Activated T-cell treated with anti-CD3 and anti-CD28 coated beads, Interleukin-2, amount 50 U/mL, for 72 hours (primary cell): ENCODE measurements at regions not wholly inside any gene's neighbourhood (a gene's known extent, or its start where the extent isn't known, plus 50 kb on each side); places are given as distances from the start of the nearest gene placed in this dataset.

Source experiments
- ATAC-seq, 2 donors: fragments of 150-1000 bp; cut with Tn5 transposase; replicated peaks in 1 of 2; 2 replicates each; pipeline ENCODE4 v1.10.0; 2021; ENCODE audit warnings: moderate library complexity in 2 of 2, mild to moderate bottlenecking in 1 of 2
- DNase-seq, 2 donors: peaks; one replicate each; pipeline ENCODE4 v3.0.0; 2021 to 2022; ENCODE audit warnings: mixed read lengths in 1 of 2
- H3K27ac Mint-ChIP-seq: one replicate; pipeline ENCODE4 v1.8.0; 2022; ENCODE audit warnings: mild to moderate bottlenecking, moderate library complexity, mixed read lengths
- H3K27me3 Mint-ChIP-seq: one replicate; pipeline ENCODE4 v1.8.0; 2022; ENCODE audit warnings: low read depth, mixed read lengths
- H3K36me3 Mint-ChIP-seq, 2 donors: one replicate each; pipeline ENCODE4 v1.8.0; 2022; ENCODE audit warnings: mixed read lengths in 2 of 2, mild to moderate bottlenecking in 1 of 2; ENCODE audit not compliant: insufficient read depth in 2 of 2
- H3K4me1 Mint-ChIP-seq: one replicate; pipeline ENCODE4 v1.8.0; 2022; ENCODE audit warnings: low read depth, mixed read lengths
- H3K4me3 Mint-ChIP-seq, 2 donors: one replicate each; pipeline ENCODE4 v1.8.0; 2022; ENCODE audit warnings: mild to moderate bottlenecking in 2 of 2, mixed read lengths in 2 of 2, moderate library complexity in 2 of 2
- H3K9me3 Mint-ChIP-seq, 2 donors: one replicate each; pipeline ENCODE4 v1.8.0; 2022; ENCODE audit warnings: mixed read lengths in 2 of 2

GRCh38 chr2:121028577-121028976, 256.4 kb downstream of the TFCP2L1 start:
- peaks cover 2% of the 10 kb centered on the region in 2 donors for H3K9me3 Mint-ChIP-seq
- H3K36me3 Mint-ChIP-seq = no peaks in the 10 kb centered on the region
- H3K4me1 Mint-ChIP-seq = no peaks in the 10 kb centered on the region
- H3K27ac Mint-ChIP-seq = no peak overlapping the region
- H3K4me3 Mint-ChIP-seq = no peak overlapping the region
- no peak for ATAC-seq
- no peak for DNase-seq
- no peaks in the 10 kb centered on the region for H3K27me3 Mint-ChIP-seq

- Mint-ChIP-seq H3K4me1 (no peaks in the 10 kb centered on the region), H3K36me3 (no peaks in the 10 kb centered on the region), H3K27ac (no peak overlapping the region), H3K4me3 (no peak overlapping the region), H3K9me3 (no peaks in the 10 kb centered on the region), H3K27me3 (no peaks in the 10 kb centered on the region)
- DNase-seq (no peak), ATAC-seq (no peak)
Measured at GRCh38 chr2:121030523-121030922, 254.5 kb downstream of the TFCP2L1 start.

GRCh38 chr2:121031568-121032340, 253.2 kb downstream of the TFCP2L1 start:
- Mint-ChIP-seq H3K27me3 (no peaks in the 10 kb centered on the region), H3K36me3 (no peaks in the 10 kb centered on the region), H3K9me3 (no peaks in the 10 kb centered on the region), H3K4me1 (no peaks in the 10 kb centered on the region), H3K27ac (no peak overlapping the region), H3K4me3 (no peak overlapping the region)
- DNase-seq = no peak
- ATAC-seq = no peak

- H3K27ac Mint-ChIP-seq = no peak overlapping the region
- H3K4me1 Mint-ChIP-seq = no peaks in the 10 kb centered on the region
- no peaks in the 10 kb centered on the region for H3K36me3 Mint-ChIP-seq
- H3K4me3 Mint-ChIP-seq = no peak overlapping the region
- DNase-seq (no peak), ATAC-seq (no peak)
- peaks cover 9% of the 10 kb centered on the region for H3K27me3 Mint-ChIP-seq
- H3K9me3 Mint-ChIP-seq = no peaks in the 10 kb centered on the region
Measured at GRCh38 chr2:121033461-121033996, 251.5 kb downstream of the TFCP2L1 start.

- Mint-ChIP-seq H3K4me1 (no peaks in the 10 kb centered on the region), H3K9me3 (no peaks in the 10 kb centered on the region), H3K36me3 (no peaks in the 10 kb centered on the region), H3K27me3 (peaks cover 9% of the 10 kb centered on the region), H3K27ac (no peak overlapping the region), H3K4me3 (no peak overlapping the region)
- ATAC-seq (no peak), DNase-seq (no peak)
Measured at GRCh38 chr2:121034551-121034950, 250.5 kb downstream of the TFCP2L1 start.

GRCh38 chr2:121036226-121036692, 248.7 kb downstream of the TFCP2L1 start:
- H3K27ac Mint-ChIP-seq = no peak overlapping the region
- H3K27me3 Mint-ChIP-seq = peaks cover 12% of the 10 kb centered on the region
- no peaks in the 10 kb centered on the region for H3K9me3 Mint-ChIP-seq
- no peak for ATAC-seq
- H3K36me3 Mint-ChIP-seq = no peaks in the 10 kb centered on the region
- DNase-seq = no peak
- H3K4me3 Mint-ChIP-seq = no peak overlapping the region
- H3K4me1 Mint-ChIP-seq = no peaks in the 10 kb centered on the region

GRCh38 chr2:121037480-121037879, 247.5 kb downstream of the TFCP2L1 start:
- no peaks in the 10 kb centered on the region for H3K36me3 Mint-ChIP-seq
- H3K27ac Mint-ChIP-seq = no peak overlapping the region
- no peak for ATAC-seq
- H3K27me3 Mint-ChIP-seq = peaks cover 16% of the 10 kb centered on the region
- no peak for DNase-seq
- H3K9me3 Mint-ChIP-seq = no peaks in the 10 kb centered on the region
- H3K4me1 Mint-ChIP-seq = no peaks in the 10 kb centered on the region
- H3K4me3 Mint-ChIP-seq = no peak overlapping the region

GRCh38 chr2:121038031-121038430, 247.0 kb downstream of the TFCP2L1 start:
- DNase-seq (no peak), ATAC-seq (no peak)
- Mint-ChIP-seq H3K9me3 (no peaks in the 10 kb centered on the region), H3K36me3 (no peaks in the 10 kb centered on the region), H3K27me3 (peaks cover 16% of the 10 kb centered on the region), H3K4me3 (no peak overlapping the region), H3K27ac (no peak overlapping the region), H3K4me1 (no peaks in the 10 kb centered on the region)

GRCh38 chr2:121038431-121038830, 246.6 kb downstream of the TFCP2L1 start:
- Mint-ChIP-seq H3K4me1 (no peaks in the 10 kb centered on the region), H3K4me3 (no peak overlapping the region), H3K9me3 (no peaks in the 10 kb centered on the region), H3K27ac (no peak overlapping the region), H3K27me3 (peaks cover 16% of the 10 kb centered on the region), H3K36me3 (no peaks in the 10 kb centered on the region)
- DNase-seq = no peak
- ATAC-seq = no peak

- no peaks in the 10 kb centered on the region for H3K4me1 Mint-ChIP-seq
- H3K9me3 Mint-ChIP-seq = no peaks in the 10 kb centered on the region
- H3K27me3 Mint-ChIP-seq = peaks cover 16% of the 10 kb centered on the region
- DNase-seq (no peak), ATAC-seq (no peak)
- no peak overlapping the region for H3K4me3 Mint-ChIP-seq
- no peak overlapping the region for H3K27ac Mint-ChIP-seq
- no peaks in the 10 kb centered on the region for H3K36me3 Mint-ChIP-seq
Measured at GRCh38 chr2:121038891-121039616, 245.9 kb downstream of the TFCP2L1 start.

- Mint-ChIP-seq H3K9me3 (no peaks in the 10 kb centered on the region), H3K27ac (no peak overlapping the region), H3K4me1 (no peaks in the 10 kb centered on the region), H3K27me3 (peaks cover 16% of the 10 kb centered on the region), H3K4me3 (no peak overlapping the region), H3K36me3 (no peaks in the 10 kb centered on the region)
- DNase-seq (no peak), ATAC-seq (no peak)
Measured at GRCh38 chr2:121039679-121040078, 245.3 kb downstream of the TFCP2L1 start.

GRCh38 chr2:121041516-121041915, 243.5 kb downstream of the TFCP2L1 start:
- Mint-ChIP-seq H3K4me3 (no peak overlapping the region), H3K4me1 (no peaks in the 10 kb centered on the region), H3K27ac (no peak overlapping the region)

GRCh38 chr2:121043061-121043826, 241.8 kb downstream of the TFCP2L1 start:
- no peak overlapping the region for H3K4me3 Mint-ChIP-seq
- peaks cover 7% of the 10 kb centered on the region for H3K27me3 Mint-ChIP-seq
- ATAC-seq = no peak
- no peak for DNase-seq
- H3K4me1 Mint-ChIP-seq = no peaks in the 10 kb centered on the region
- no peak overlapping the region for H3K27ac Mint-ChIP-seq
- H3K9me3 Mint-ChIP-seq = no peaks in the 10 kb centered on the region
- H3K36me3 Mint-ChIP-seq = no peaks in the 10 kb centered on the region

More at GRCh38 chr2:121041516-121041915, 243.5 kb downstream of the TFCP2L1 start:
- Mint-ChIP-seq H3K36me3 (no peaks in the 10 kb centered on the region), H3K9me3 (no peaks in the 10 kb centered on the region), H3K27me3 (peaks cover 16% of the 10 kb centered on the region)
- DNase-seq = no peak
- ATAC-seq = no peak
